ENCODE measurements at regions not wholly inside any gene's neighbourhood (a gene's known extent, or its start where the extent isn't known, plus 50 kb on each side); places are given as distances from the start of the nearest gene placed in this dataset.
"Not testable (repeated sequence)": the region's sequence is repeated elsewhere in the genome, so short reads cannot be mapped to it uniquely, and the experiment has no call there.

GRCh38 chr15:78708713-78709260 is 67.8 kb upstream of the CHRNB4 start:
- no peaks in the 10 kb centered on the region for H3K27me3 ChIP-seq
- no peak for DNase-seq
- no peak for TF ChIP-seq POLR2A (IDR thresholded peaks at IDR 0.05)
- TF ChIP-seq, protein P1, sequence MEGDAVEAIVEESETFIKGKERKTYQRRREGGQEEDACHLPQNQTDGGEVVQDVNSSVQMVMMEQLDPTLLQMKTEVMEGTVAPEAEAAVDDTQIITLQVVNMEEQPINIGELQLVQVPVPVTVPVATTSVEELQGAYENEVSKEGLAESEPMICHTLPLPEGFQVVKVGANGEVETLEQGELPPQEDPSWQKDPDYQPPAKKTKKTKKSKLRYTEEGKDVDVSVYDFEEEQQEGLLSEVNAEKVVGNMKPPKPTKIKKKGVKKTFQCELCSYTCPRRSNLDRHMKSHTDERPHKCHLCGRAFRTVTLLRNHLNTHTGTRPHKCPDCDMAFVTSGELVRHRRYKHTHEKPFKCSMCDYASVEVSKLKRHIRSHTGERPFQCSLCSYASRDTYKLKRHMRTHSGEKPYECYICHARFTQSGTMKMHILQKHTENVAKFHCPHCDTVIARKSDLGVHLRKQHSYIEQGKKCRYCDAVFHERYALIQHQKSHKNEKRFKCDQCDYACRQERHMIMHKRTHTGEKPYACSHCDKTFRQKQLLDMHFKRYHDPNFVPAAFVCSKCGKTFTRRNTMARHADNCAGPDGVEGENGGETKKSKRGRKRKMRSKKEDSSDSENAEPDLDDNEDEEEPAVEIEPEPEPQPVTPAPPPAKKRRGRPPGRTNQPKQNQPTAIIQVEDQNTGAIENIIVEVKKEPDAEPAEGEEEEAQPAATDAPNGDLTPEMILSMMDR (IDR thresholded peaks at IDR 0.05) = no peak
- 87 to 90% methylated on average over 4 of the region's 4 CpGs for WGBS, 2 donors
- intact Hi-C loops (cut with DNase I) = loop anchor here (5.0 kb wide), 1 partner anchor 71 kb away; no protein-coding TSS in a partner anchor
- no peaks in the 10 kb centered on the region for H3K9me3 ChIP-seq
- peaks cover 0 to 4% of the 10 kb centered on the region in 2 donors for H3K4me1 ChIP-seq
- H3K4me3 ChIP-seq (replicated peaks in 1 of 3) = no peak overlapping the region
- H3K36me3 ChIP-seq = no peaks in the 10 kb centered on the region
- no peak overlapping the region for H3K27ac ChIP-seq

DNA sequence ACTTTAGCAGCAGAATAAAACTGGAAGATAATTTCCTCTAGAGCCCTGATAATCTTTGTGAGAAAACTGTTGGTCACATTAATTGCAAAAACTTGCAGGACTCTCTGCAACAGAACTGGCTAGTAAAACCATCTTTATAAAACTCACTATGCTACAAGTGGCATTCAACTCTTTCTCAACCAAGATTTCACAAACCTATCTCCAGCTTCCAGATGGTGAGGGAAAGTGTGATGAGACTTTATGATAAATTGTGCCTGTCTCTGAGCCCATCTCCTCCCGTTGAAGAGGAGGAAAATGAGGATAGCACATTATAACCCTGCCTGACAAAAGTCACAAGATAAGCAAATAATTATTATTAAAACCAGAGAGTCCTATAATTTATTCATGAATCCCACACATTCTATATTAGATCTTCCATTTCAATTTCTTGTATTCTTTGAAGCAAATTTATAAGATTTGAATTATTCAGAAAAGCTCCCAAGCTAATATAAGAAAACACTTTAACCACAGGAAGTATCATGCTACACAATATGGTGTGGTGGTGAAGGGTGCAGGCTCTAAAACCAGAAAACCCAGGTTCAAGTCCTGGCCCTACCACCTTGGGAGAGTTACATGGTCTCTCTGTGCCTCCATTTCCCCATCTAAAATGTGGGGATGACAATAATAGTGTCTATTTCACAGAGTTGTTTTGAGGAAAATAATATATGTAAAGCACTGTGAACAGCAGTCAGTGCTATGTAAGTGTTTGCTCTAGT is 65.6 kb upstream of the CHRNB4 start:
- H3K9me3 ChIP-seq; DNase-seq; H3K27ac ChIP-seq; H3K27me3 ChIP-seq; H3K4me1 ChIP-seq; H3K4me3 ChIP-seq (replicated peaks in 1 of 3); H3K36me3 ChIP-seq: not testable (repeated sequence)
- intact Hi-C loops (cut with DNase I) = loop anchor here (5.0 kb wide), 1 partner anchor 69 kb away; no protein-coding TSS in a partner anchor
- 55 to 79% methylated on average over 1 of the region's 1 CpG for WGBS, 2 donors

- H3K4me1 ChIP-seq; H3K9me3 ChIP-seq; H3K27ac ChIP-seq; intact Hi-C loops (cut with DNase I); H3K4me3 ChIP-seq (replicated peaks in 1 of 3); H3K36me3 ChIP-seq; H3K27me3 ChIP-seq: not testable (repeated sequence)
- whole genome bisulfite sequencing, 2 donors = 88 to 96% methylated on average over 5 of the region's 5 CpGs
- DNase-seq = peak in 1 of 2 donors; percentile 20
Observed at GRCh38 chr15:78703334-78704056, 62.5 kb upstream of the CHRNB4 start.

GRCh38 chr15:78702609-78703333 is 61.8 kb upstream of the CHRNB4 start:
- intact Hi-C loops (cut with DNase I) = no loop called here
- no peak for TF ChIP-seq POLR2A (IDR thresholded peaks at IDR 0.05)
- TF ChIP-seq, protein P1 (IDR thresholded peaks at IDR 0.05) = no peak
- no peaks in the 10 kb centered on the region for H3K27me3 ChIP-seq
- H3K4me3 ChIP-seq (replicated peaks in 1 of 3) = no peak overlapping the region
- no peaks in the 10 kb centered on the region for H3K36me3 ChIP-seq
- no peak for DNase-seq
- H3K4me1 ChIP-seq = no peaks in the 10 kb centered on the region
- H3K27ac ChIP-seq = no peak overlapping the region
- no peaks in the 10 kb centered on the region for H3K9me3 ChIP-seq

DNA sequence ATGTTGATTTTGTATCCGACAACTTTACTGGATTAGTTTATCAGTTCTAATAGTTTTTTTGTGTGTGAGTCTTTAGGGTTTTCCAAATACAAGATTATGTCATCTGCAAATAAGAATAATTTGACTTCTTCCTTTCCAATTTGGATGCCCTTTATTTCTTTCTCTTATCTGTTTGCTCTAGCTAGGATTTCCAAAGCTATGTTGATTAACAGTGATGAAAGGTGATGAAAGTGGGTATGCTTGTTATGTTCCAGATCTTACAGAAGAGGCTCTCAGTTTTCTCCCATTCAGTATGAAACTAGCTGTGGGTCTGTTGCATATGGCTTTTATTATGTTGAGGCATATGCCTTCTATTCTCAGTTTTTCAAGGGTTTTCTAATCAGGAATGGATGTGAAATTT is 56.4 kb upstream of the CHRNB4 start:
- no peaks in the 10 kb centered on the region for H3K36me3 ChIP-seq
- no peaks in the 10 kb centered on the region for H3K9me3 ChIP-seq
- no peaks in the 10 kb centered on the region for H3K4me1 ChIP-seq
- TF ChIP-seq, protein P1 (IDR thresholded peaks at IDR 0.05) = no peak
- 83 to 92% methylated on average over 1 of the region's 1 CpG for WGBS, 2 donors
- intact Hi-C loops (cut with DNase I) = no loop called here
- DNase-seq = no peak
- H3K4me3 ChIP-seq (replicated peaks in 1 of 3) = no peak overlapping the region
- no peak overlapping the region for H3K27ac ChIP-seq
- no peaks in the 10 kb centered on the region for H3K27me3 ChIP-seq

Data from thyroid gland (tissue), 4 donors.